Neuronal stem cell (in vitro differentiated cells): ENCODE measurements at regions not wholly inside any gene's neighbourhood (a gene's known extent, or its start where the extent isn't known, plus 50 kb on each side); places are given as distances from the start of the nearest gene placed in this dataset.

Experiments used
- DNase-seq: peaks from one replicate; pipeline ENCODE4 v3.0.0-alpha.2; 2013; ENCODE audit warnings: low spot score
- H2AFZ ChIP-seq: one replicate; pipeline ENCODE4 v1.6.1; 2013; ENCODE audit warnings: mild to moderate bottlenecking, low read length, inconsistent platforms
- H2AK5ac ChIP-seq: 2 replicates; pipeline ENCODE4 v1.6.1; 2013; ENCODE audit warnings: low read depth, mild to moderate bottlenecking, inconsistent platforms, low read length, moderate library complexity, mixed read lengths
- H2BK120ac ChIP-seq: 2 replicates; pipeline ENCODE4 v1.6.1; 2013; ENCODE audit warnings: low read depth, mild to moderate bottlenecking, inconsistent platforms, low read length, moderate library complexity, mixed read lengths
- H2BK12ac ChIP-seq: one replicate; pipeline ENCODE4 v1.6.1; 2013; ENCODE audit warnings: low read length, inconsistent platforms
- H2BK15ac ChIP-seq: 2 replicates; pipeline ENCODE4 v1.6.1; 2013; ENCODE audit warnings: mild to moderate bottlenecking, low read length, inconsistent platforms, mixed read lengths
- H2BK5ac ChIP-seq: one replicate; pipeline ENCODE4 v1.6.1; 2013; ENCODE audit warnings: inconsistent platforms, mild to moderate bottlenecking, low read length, moderate library complexity
- H3K14ac ChIP-seq: one replicate; pipeline ENCODE4 v1.6.1; 2013; ENCODE audit warnings: low read length, inconsistent platforms
- H3K18ac ChIP-seq: 2 replicates; pipeline ENCODE4 v1.6.1; 2013; ENCODE audit warnings: low read length, inconsistent platforms
- H3K23ac ChIP-seq: 2 replicates; pipeline ENCODE4 v1.6.1; 2013; ENCODE audit warnings: low read depth, mild to moderate bottlenecking, mixed read lengths, low read length, inconsistent platforms; ENCODE audit not compliant: poor library complexity
- H3K27ac ChIP-seq: replicated peaks from 3 replicates; pipeline ENCODE4 v1.5.1; 2013; ENCODE audit warnings: low read length, inconsistent platforms
- H3K27me3 ChIP-seq, 3 experiments: 2 replicates each; pipeline ENCODE4 v1.6.1; 2013; ENCODE audit warnings: low read length in 3 of 3, mild to moderate bottlenecking in 2 of 3, inconsistent platforms in 1 of 3, low read depth in 1 of 3, mixed read lengths in 1 of 3, moderate library complexity in 1 of 3; ENCODE audit not compliant: control insufficient read depth in 3 of 3, insufficient read depth in 3 of 3
- H3K36me3 ChIP-seq, 2 donors: replicated peaks in 1 of 2; 2 replicates each; pipeline ENCODE4 v1.6.1; 2013; ENCODE audit warnings: low read length in 2 of 2; ENCODE audit not compliant: control insufficient read depth in 2 of 2, insufficient read depth in 2 of 2
- H3K4ac ChIP-seq: 2 replicates; pipeline ENCODE4 v1.6.1; 2013; ENCODE audit warnings: inconsistent platforms, mild to moderate bottlenecking, low read length, moderate library complexity
- H3K4me1 ChIP-seq, 2 donors: 1 replicate in 1 of 2; 2 replicates in 1 of 2; pipeline ENCODE4 v1.6.1; 2013; ENCODE audit warnings: low read length in 2 of 2, low read depth in 1 of 2; ENCODE audit not compliant: control insufficient read depth in 2 of 2, insufficient read depth in 1 of 2
- H3K4me2 ChIP-seq: one replicate; pipeline ENCODE4 v1.6.1; 2013; ENCODE audit warnings: mild to moderate bottlenecking, low read length, inconsistent platforms; ENCODE audit not compliant: insufficient read depth, poor library complexity, severe bottlenecking
- H3K4me3 ChIP-seq, 2 donors: 2 replicates each; pipeline ENCODE4 v1.5.1; 2013; ENCODE audit warnings: low read length in 2 of 2, mild to moderate bottlenecking in 2 of 2, inconsistent platforms in 1 of 2, moderate library complexity in 1 of 2
- H3K79me1 ChIP-seq: one replicate; pipeline ENCODE4 v1.6.1; 2013; ENCODE audit warnings: low read depth, mild to moderate bottlenecking, inconsistent platforms, low read length, moderate library complexity
- H3K9ac ChIP-seq: one replicate; pipeline ENCODE4 v1.6.1; 2013; ENCODE audit warnings: mild to moderate bottlenecking, low read depth, low read length, inconsistent platforms; ENCODE audit not compliant: poor library complexity
- H3K9me3 ChIP-seq, 2 donors: replicated peaks in 1 of 2; 2 replicates each; pipeline versions ENCODE3 to v1.6.1; 2013; ENCODE audit warnings: low read length in 2 of 2, mild to moderate bottlenecking in 2 of 2, inconsistent platforms in 1 of 2, low read depth in 1 of 2, mixed read lengths in 1 of 2, moderate library complexity in 1 of 2; ENCODE audit not compliant: control insufficient read depth in 2 of 2, insufficient read depth in 1 of 2
- H4K8ac ChIP-seq: one replicate; pipeline ENCODE4 v1.6.1; 2013; ENCODE audit warnings: low read depth, mild to moderate bottlenecking, inconsistent platforms, low read length, moderate library complexity
- H4K91ac ChIP-seq: one replicate; pipeline ENCODE4 v1.6.1; 2013; ENCODE audit warnings: low read length, low read depth, mild to moderate bottlenecking, inconsistent platforms; ENCODE audit not compliant: poor library complexity
- WGBS, 2 donors: extraction: QIAGEN DNeasy Blood & Tissue Kit; methylation state at CpG; one replicate each; pipeline ENCODE4 v1.1.7; 2013; ENCODE audit warnings: missing lambda C conversion rate in 2 of 2, mixed read lengths in 1 of 2; ENCODE audit not compliant: insufficient read length in 2 of 2, insufficient replicate concordance in 1 of 2; ENCODE audit errors: extremely low coverage in 2 of 2; 5-methylcytosine and 5-hydroxymethylcytosine counted together

- Histone ChIP-seq H2BK120ac (no peak overlapping the region), H3K4me2 (no peak overlapping the region), H3K36me3 (no peaks in the 10 kb centered on the region), H3K23ac (no peak overlapping the region), H2BK5ac (peak overlapping the region; percentile 59), H3K4me3 (no peak overlapping the region), H2BK12ac (no peak overlapping the region), H2AFZ (no peak overlapping the region), H3K79me1 (no peaks in the 10 kb centered on the region), H3K9ac (no peak overlapping the region), H3K4ac (no peak overlapping the region), H4K8ac (no peak overlapping the region), H4K91ac (no peak overlapping the region), H3K4me1 (peaks cover 2 to 5% of the 10 kb centered on the region in 2 donors), H3K27ac (no peak overlapping the region), H3K14ac (no peak overlapping the region), H2BK15ac (no peak overlapping the region), H2AK5ac (no peak overlapping the region), H3K18ac (no peak overlapping the region), H3K9me3 (no peaks in the 10 kb centered on the region), H3K27me3 (peaks cover 0 to 15% (median 3%) of the 10 kb centered on the region in 3 experiments)
- no CpG with 5 or more reads among the region's 7 CpGs for WGBS, 2 donors
- DNase-seq, result no peak
These were observed 71.2 kb upstream of the ESRRB start for GRCh38 chr14:76304536-76305267.

GRCh38 chr14:76305268-76305826 lies 70.6 kb upstream of the ESRRB start:
- H3K14ac ChIP-seq, result no peak overlapping the region
- H3K4me1 ChIP-seq, result peaks cover 9 to 11% of the 10 kb centered on the region in 2 donors
- no peak overlapping the region for H3K23ac ChIP-seq
- H3K4me2 ChIP-seq, result no peak overlapping the region
- H2AK5ac ChIP-seq, result no peak overlapping the region
- H3K79me1 ChIP-seq, result no peaks in the 10 kb centered on the region
- H2BK12ac ChIP-seq, result no peak overlapping the region
- H3K27me3 ChIP-seq, result peaks cover 0 to 22% (median 3%) of the 10 kb centered on the region in 3 experiments
- no peak overlapping the region for H4K8ac ChIP-seq
- WGBS, 2 donors, result no CpG with 5 or more reads among the region's 11 CpGs
- H4K91ac ChIP-seq, result no peak overlapping the region
- no peak overlapping the region for H3K4me3 ChIP-seq
- no peak overlapping the region for H2AFZ ChIP-seq
- H3K9ac ChIP-seq, result no peak overlapping the region
- no peaks in the 10 kb centered on the region for H3K9me3 ChIP-seq
- no peak overlapping the region for H2BK120ac ChIP-seq
- no peak overlapping the region for H3K4ac ChIP-seq
- H2BK15ac ChIP-seq, result no peak overlapping the region
- no peak overlapping the region for H3K27ac ChIP-seq
- peak overlapping the region; percentile 59 for H2BK5ac ChIP-seq
- H3K36me3 ChIP-seq, result no peaks in the 10 kb centered on the region
- no peak for DNase-seq
- H3K18ac ChIP-seq, result no peak overlapping the region

- no peak overlapping the region for H2BK120ac ChIP-seq
- H4K8ac ChIP-seq, result no peak overlapping the region
- H3K4me3 ChIP-seq, result no peak overlapping the region
- no peak overlapping the region for H4K91ac ChIP-seq
- no peak overlapping the region for H3K9ac ChIP-seq
- no peaks in the 10 kb centered on the region for H3K79me1 ChIP-seq
- no peak overlapping the region for H2BK5ac ChIP-seq
- no peak overlapping the region for H3K23ac ChIP-seq
- DNase-seq, result no peak
- no peak overlapping the region for H3K27ac ChIP-seq
- H2AFZ ChIP-seq, result no peak overlapping the region
- H2BK12ac ChIP-seq, result no peak overlapping the region
- no peak overlapping the region for H3K14ac ChIP-seq
- no peak overlapping the region for H2AK5ac ChIP-seq
- no peak overlapping the region for H3K4ac ChIP-seq
- H3K4me1 ChIP-seq, result peaks cover 15 to 16% of the 10 kb centered on the region in 2 donors
- no peak overlapping the region for H3K4me2 ChIP-seq
- no peaks in the 10 kb centered on the region for H3K9me3 ChIP-seq
- H3K18ac ChIP-seq, result no peak overlapping the region
- no peaks in the 10 kb centered on the region for H3K36me3 ChIP-seq
- WGBS, 2 donors, result no CpG with 5 or more reads among the region's 12 CpGs
- H3K27me3 ChIP-seq, result peaks cover 0 to 29% (median 8%) of the 10 kb centered on the region in 3 experiments
- H2BK15ac ChIP-seq, result no peak overlapping the region
These were observed 69.8 kb upstream of the ESRRB start for GRCh38 chr14:76306131-76306530.
